DND-41 (cell line): ENCODE measurements at regions not wholly inside any gene's neighbourhood (a gene's known extent, or its start where the extent isn't known, plus 50 kb on each side); places are given as distances from the start of the nearest gene placed in this dataset.

Experiments
- ATAC-seq: fragments of 200-7000 bp; cut with Tn5 transposase; 3 replicates; pipeline ENCODE4 v1.9.1; 2021; ENCODE audit warnings: low read depth; ENCODE audit not compliant: insufficient read depth
- DNase-seq: peaks from one replicate; pipeline ENCODE4 v3.0.0-alpha.2; 2020
- H2AFZ ChIP-seq: 2 replicates; pipeline ENCODE4 v1.6.0; 2012; ENCODE audit warnings: low read depth, low read length
- H3K27ac ChIP-seq: 2 replicates; pipeline ENCODE4 v1.5.1; 2012; ENCODE audit warnings: low read length, inconsistent platforms
- H3K27me3 ChIP-seq: fragments of 200-600 bp; sonication (generic); 2 replicates; pipeline ENCODE4 v1.6.0; 2012; ENCODE audit warnings: low read length, mild to moderate bottlenecking, inconsistent platforms; ENCODE audit not compliant: insufficient read depth, poor library complexity
- H3K36me3 ChIP-seq: 2 replicates; pipeline ENCODE4 v1.5.1; 2012; ENCODE audit warnings: low read length, inconsistent platforms; ENCODE audit not compliant: insufficient read depth
- H3K4me1 ChIP-seq: 2 replicates; pipeline ENCODE4 v1.5.1; 2012; ENCODE audit warnings: mild to moderate bottlenecking, low read length; ENCODE audit not compliant: insufficient read depth
- H3K4me2 ChIP-seq: 2 replicates; pipeline ENCODE4 v1.6.0; 2012; ENCODE audit warnings: mild to moderate bottlenecking, moderate library complexity, low read length, inconsistent platforms; ENCODE audit not compliant: insufficient read depth
- H3K4me3 ChIP-seq, 2 experiments: fragments of 200-600 bp in 1 of 2; shearing (Covaris generic) in 1 of 2; 2 replicates each; pipeline ENCODE4 v1.5.1; 2012 to 2016; ENCODE audit warnings: inconsistent platforms in 2 of 2, low read length in 2 of 2, mild to moderate bottlenecking in 2 of 2, low read depth in 1 of 2, moderate library complexity in 1 of 2
- H3K79me2 ChIP-seq: 2 replicates; pipeline ENCODE4 v1.6.0; 2012; ENCODE audit warnings: low read length, inconsistent platforms; ENCODE audit not compliant: insufficient read depth
- H3K9ac ChIP-seq: 2 replicates; pipeline ENCODE4 v1.6.0; 2012; ENCODE audit warnings: low read depth, mild to moderate bottlenecking, inconsistent platforms, low read length, moderate library complexity
- H3K9me3 ChIP-seq: 2 replicates; pipeline ENCODE4 v1.5.1; 2012; ENCODE audit warnings: low read length, moderate library complexity, mild to moderate bottlenecking, inconsistent platforms; ENCODE audit not compliant: insufficient read depth, severe bottlenecking
- H4K20me1 ChIP-seq: 2 replicates; pipeline ENCODE4 v1.6.0; 2012; ENCODE audit warnings: low read length; ENCODE audit not compliant: insufficient read depth
- EZH2 ChIP-seq: IDR thresholded peaks from 3 replicates; pipeline ENCODE4 v1.6.1; 2012; ENCODE audit warnings: borderline replicate concordance, low read depth, mild to moderate bottlenecking, moderate library complexity, low read length, inconsistent platforms; ENCODE audit not compliant: severe bottlenecking
- TF ChIP-seq, protein P1 (sequence below): IDR thresholded peaks from 2 replicates; pipeline ENCODE4 v1.5.1; 2012; ENCODE audit warnings: borderline replicate concordance, low read length, moderate library complexity, mild to moderate bottlenecking; ENCODE audit not compliant: poor library complexity, severe bottlenecking; ENCODE audit errors: extremely low read depth

DNA sequence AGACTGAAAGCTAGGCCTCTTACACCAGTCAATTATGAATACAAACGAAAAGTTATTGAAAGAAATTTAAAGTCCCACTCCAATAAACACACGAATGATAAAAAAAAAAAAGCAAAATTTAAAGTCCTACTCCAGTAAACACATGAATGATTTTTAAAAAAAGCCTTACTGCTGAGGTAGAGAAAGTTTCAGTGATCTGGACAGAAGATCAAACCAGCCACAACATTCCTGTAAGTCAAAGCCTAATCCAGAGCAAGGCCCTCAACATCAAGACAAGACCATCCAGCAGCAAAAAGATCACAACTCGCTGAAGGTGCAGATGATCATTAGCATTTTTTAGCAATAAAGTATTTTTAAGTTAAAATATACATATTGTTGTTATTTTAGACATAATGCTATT is 95.6 kb upstream of the LIPC start:
- no peak overlapping the region for H2AFZ ChIP-seq

DNA sequence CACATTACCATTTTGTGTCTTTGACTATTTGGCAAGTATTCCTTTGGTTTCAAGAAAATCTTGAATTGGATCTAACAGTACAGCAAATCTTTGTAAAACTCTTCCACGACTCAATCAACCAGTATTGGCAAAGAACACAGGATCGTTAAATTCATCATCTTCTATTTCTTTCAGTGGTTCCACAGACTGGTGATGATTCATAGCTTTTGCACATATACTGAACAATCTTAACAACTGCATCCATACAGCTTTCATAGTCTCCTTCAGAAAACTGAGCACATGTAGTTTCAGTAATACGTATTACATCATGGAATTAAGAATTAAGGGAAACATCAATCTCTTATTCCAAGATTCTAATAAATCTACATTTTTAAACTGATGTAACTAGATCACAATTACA is 91.6 kb upstream of the LIPC start:
- no peak overlapping the region for H3K4me3 ChIP-seq
- no peak overlapping the region for H3K4me2 ChIP-seq
- ATAC-seq (no peak), DNase-seq (no peak)
- no peaks in the 10 kb centered on the region for H3K4me1 ChIP-seq
- H3K27ac ChIP-seq, result no peak overlapping the region
- TF ChIP-seq, protein P1, sequence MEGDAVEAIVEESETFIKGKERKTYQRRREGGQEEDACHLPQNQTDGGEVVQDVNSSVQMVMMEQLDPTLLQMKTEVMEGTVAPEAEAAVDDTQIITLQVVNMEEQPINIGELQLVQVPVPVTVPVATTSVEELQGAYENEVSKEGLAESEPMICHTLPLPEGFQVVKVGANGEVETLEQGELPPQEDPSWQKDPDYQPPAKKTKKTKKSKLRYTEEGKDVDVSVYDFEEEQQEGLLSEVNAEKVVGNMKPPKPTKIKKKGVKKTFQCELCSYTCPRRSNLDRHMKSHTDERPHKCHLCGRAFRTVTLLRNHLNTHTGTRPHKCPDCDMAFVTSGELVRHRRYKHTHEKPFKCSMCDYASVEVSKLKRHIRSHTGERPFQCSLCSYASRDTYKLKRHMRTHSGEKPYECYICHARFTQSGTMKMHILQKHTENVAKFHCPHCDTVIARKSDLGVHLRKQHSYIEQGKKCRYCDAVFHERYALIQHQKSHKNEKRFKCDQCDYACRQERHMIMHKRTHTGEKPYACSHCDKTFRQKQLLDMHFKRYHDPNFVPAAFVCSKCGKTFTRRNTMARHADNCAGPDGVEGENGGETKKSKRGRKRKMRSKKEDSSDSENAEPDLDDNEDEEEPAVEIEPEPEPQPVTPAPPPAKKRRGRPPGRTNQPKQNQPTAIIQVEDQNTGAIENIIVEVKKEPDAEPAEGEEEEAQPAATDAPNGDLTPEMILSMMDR, result no peak
- TF ChIP-seq EZH2, result no peak
- no peaks in the 10 kb centered on the region for H3K79me2 ChIP-seq
- no peak overlapping the region for H3K9ac ChIP-seq
- no peaks in the 10 kb centered on the region for H4K20me1 ChIP-seq
- H2AFZ ChIP-seq, result no peak overlapping the region
- H3K9me3 ChIP-seq, result no peaks in the 10 kb centered on the region
- no peaks in the 10 kb centered on the region for H3K36me3 ChIP-seq
- H3K27me3 ChIP-seq, result no peaks in the 10 kb centered on the region

More for the DNA sequence above, 95.6 kb upstream of the LIPC start:
- Histone ChIP-seq H4K20me1 (no peaks in the 10 kb centered on the region), H3K79me2 (no peaks in the 10 kb centered on the region), H3K36me3 (no peaks in the 10 kb centered on the region), H3K4me1 (peaks cover 24% of the 10 kb centered on the region), H3K4me2 (no peak overlapping the region), H3K4me3 (no peak overlapping the region), H3K27ac (no peak overlapping the region), H3K9me3 (no peaks in the 10 kb centered on the region), H3K9ac (no peak overlapping the region), H3K27me3 (no peaks in the 10 kb centered on the region)
- ATAC-seq (no peak), DNase-seq (no peak)
- no peak for TF ChIP-seq EZH2
- TF ChIP-seq, protein P1, result no peak

DNA sequence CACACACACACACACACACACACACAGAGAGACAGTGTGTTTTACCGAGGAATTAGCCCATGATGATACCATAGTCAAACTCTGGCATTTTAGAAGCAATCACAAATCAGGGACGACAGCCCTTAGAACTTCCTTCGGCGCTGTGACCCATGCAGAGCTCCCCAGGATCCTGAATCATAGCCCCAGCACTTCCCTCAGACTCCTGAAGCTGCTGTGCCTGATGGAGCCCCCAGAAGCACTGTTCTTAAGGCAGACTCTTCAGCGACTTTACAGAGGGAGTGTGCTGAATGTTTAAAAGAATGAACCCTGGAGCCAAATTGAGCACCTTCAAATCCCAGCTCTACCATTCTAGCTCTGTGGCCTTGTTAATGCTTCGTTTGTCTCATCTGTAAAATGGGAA is 89.3 kb upstream of the LIPC start:
- no peak overlapping the region for H3K4me3 ChIP-seq
- no peaks in the 10 kb centered on the region for H3K9me3 ChIP-seq
- no peak overlapping the region for H3K27ac ChIP-seq
- ATAC-seq (no peak), DNase-seq (no peak)
- H4K20me1 ChIP-seq, result no peaks in the 10 kb centered on the region
- H3K36me3 ChIP-seq, result no peaks in the 10 kb centered on the region
- no peak overlapping the region for H3K4me2 ChIP-seq
- TF ChIP-seq, protein P1, result no peak
- no peak for TF ChIP-seq EZH2
- no peaks in the 10 kb centered on the region for H3K4me1 ChIP-seq
- H3K27me3 ChIP-seq, result no peaks in the 10 kb centered on the region
- H3K9ac ChIP-seq, result no peak overlapping the region
- no peak overlapping the region for H2AFZ ChIP-seq
- no peaks in the 10 kb centered on the region for H3K79me2 ChIP-seq
